ENCODE measurements at regions not wholly inside any gene's neighbourhood (a gene's known extent, or its start where the extent isn't known, plus 50 kb on each side); places are given as distances from the start of the nearest gene placed in this dataset.
"Not testable (repeated sequence)": the region's sequence is repeated elsewhere in the genome, so short reads cannot be mapped to it uniquely, and the experiment has no call there.

DNA sequence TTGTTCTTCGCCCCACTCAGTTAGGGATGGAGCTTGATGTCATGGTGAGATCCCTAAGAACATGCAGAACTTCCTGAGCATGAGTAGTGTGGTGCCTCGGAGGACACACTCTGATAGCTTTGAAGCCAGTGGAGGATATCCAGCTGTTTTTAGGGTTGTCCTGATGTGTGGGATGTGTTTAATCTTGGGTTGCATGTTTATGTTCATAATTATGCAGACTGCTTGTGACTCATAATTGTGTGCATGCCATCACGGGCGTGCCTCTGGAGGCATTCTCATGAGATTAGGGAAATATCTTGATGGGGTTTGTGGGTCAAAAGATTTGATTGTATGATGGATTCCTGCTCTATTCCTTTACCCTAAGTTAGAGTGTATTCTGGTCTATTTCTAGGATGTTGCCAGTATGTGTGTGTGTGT, 267.4 kb upstream of the PELI2 start:
- DNase-seq = no peak

- no peak for DNase-seq
Observed at GRCh38 chr14:55851301-55851700, 266.9 kb upstream of the PELI2 start.

- no peak for DNase-seq
Observed at GRCh38 chr14:55851961-55852360, 266.2 kb upstream of the PELI2 start.

- DNase-seq = no peak
Observed at GRCh38 chr14:55855751-55856150, 262.5 kb upstream of the PELI2 start.

- DNase-seq = no peak
Observed at GRCh38 chr14:55858604-55859003, 259.6 kb upstream of the PELI2 start.

- DNase-seq = not testable (repeated sequence)
Observed at GRCh38 chr14:55861561-55861960, 256.6 kb upstream of the PELI2 start.

DNA sequence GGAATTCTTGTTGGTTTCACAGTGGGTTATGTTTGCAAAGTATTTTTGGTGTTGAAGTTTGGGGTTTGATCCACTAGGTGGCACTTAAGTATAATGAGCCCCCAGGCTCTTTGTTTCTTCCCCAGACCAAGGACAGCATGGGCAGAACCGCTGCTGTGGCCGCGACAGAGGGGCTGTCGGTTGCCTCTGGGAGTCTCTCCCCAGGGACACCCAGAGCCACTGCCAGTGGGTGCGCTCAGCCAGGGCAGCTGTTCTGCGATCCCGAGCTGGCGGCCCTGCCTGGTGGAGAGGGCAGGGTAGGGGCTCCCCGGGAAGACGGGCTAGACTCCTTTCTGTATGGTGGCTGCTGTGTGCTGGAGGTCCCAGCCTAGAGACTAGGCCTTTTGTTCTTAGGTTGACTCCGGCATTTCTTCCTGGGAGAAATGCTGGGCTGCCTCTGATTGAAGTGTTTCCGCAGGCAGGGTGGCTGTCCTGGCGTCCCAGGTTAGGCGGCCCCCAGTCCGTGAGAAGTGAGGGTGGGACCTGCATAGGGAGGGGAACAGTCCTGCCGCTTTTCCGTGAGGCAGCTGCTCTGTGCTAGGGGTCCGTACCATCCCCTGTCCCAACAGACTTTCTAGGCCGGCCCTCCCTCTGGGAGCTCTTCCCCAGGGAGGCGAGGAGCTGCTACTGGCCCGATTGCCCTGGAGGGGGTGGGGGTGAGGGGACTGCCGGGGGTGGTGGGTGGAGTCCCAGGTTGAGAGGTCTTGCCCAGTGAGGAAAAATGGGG, 253.1 kb upstream of the PELI2 start:
- no peak for DNase-seq

DNA sequence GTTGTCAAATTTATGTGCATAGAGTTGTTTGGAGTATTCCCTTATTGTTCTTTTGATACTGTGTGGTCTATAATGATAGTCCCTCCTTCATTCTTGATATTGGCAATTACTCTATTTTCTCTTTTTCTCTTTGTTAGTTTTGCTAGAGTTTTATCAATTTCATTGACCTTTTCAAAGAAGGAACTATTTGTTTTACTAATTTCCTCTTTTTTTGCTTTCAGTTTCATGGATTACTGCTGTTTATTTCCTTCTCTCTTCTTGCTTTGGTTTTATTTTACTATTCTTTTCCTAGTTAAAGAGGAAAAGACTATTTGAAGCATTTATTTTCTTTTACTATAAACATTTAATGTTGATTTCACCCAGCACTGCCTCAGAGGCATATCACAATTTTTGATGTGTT, 250.9 kb upstream of the PELI2 start:
- DNase-seq = no peak

DNA sequence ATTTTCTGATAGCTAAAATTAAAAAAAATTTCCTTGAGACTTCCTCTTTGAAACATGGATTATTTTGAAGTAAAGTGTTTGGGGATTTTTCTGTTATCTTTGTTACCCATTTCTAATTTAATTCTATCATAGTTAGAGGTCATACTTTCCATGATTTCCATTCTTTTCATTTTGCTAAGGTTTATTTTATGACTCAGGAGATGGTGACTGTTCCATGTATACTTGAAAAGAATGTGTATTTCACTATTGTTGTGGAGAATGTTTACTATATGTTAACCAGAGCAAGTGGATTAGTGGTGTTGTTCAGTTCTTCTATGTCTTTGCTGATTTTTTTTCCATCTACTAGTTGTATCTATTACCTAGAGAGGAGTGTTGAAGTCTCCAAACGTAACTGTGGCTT, 250.5 kb upstream of the PELI2 start:
- DNase-seq = no peak

GRCh38 chr14:55869397-55870049, 248.7 kb upstream of the PELI2 start:
- no peak for DNase-seq

GRCh38 chr14:55873169-55873568, 245.0 kb upstream of the PELI2 start:
- no peak for DNase-seq

DNA sequence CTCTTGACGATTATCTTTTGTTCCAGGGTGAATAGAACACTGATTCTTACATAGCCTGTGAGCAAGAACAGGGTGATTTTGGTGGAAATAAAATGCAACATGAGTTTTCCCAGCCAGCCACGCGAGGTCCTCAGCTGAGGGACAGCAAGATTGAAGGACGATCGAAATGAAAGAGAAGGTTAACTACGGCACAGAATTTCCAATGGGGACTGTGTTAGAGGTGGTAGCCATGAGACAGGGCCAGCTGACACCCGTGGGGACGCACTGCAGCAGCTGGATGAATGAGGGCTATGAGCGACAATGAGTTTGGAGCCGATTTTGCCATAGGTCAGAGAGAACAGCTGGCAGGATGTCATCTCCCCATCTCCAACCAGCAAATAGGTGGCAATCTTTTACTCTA, 243.4 kb upstream of the PELI2 start:
- no peak for DNase-seq

DNA sequence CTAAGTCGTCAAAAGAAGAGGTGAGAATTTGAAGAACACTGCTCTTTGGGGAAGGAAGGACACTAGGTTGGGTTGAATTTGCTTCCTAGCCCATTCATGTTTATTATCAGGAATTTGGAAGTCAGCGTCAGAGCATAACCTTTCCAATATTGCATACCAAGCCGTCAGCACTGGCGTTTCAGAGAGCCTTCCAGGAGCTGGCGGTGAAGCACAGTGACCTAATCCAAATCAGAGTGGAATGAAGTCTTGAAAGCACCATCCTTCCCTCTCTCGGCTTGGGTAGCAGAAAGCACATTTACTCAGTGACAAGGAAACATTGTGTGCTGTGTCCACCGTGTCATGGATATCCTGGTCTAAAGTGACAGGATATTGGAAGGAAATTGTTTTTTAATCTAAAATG, 240.3 kb upstream of the PELI2 start:
- no peak for DNase-seq

GRCh38 chr14:55881577-55882241, 236.5 kb upstream of the PELI2 start:
- DNase-seq = no peak

DNA sequence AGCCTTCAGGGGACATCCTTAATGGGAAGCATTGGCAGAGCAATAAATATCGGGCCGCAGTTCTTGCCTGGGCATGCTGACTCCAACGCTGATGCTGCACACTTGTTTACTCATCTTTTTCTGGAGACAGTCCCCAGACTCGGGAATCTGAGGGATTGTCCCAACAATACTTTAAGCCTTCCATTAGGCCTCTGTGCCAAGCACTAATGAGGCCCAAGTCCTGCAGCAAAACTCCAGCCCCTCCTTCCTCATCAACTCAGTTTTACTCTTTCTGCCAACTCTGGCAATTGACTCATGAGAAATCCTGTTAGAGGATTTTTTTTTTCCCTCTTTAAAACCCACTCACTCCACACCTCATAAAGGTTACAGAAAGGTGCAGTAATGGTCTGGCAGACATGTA, 233.4 kb upstream of the PELI2 start:
- DNase-seq = no peak

- no peak for DNase-seq
Observed at GRCh38 chr14:55889124-55889523, 229.1 kb upstream of the PELI2 start.

DNA sequence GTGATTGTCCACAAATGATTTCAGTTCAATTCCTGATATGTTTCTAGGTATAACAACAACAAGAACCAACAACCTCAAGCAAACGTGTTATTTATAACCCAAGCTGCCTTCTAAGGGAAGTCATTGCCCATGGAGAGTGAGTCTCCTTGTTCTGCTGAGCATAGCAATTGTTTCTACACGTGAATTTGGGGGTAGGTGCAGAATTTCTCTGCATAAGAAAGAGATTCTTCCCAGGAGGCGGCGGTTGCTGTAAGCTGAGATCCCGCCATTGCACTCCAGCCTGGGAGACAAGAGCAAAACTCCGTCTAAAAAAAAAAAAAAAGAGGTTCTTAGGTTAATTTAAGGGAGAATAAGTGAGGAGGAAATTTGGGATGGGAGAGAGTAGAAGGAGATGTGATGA, 226.5 kb upstream of the PELI2 start:
- no peak for DNase-seq

DNA sequence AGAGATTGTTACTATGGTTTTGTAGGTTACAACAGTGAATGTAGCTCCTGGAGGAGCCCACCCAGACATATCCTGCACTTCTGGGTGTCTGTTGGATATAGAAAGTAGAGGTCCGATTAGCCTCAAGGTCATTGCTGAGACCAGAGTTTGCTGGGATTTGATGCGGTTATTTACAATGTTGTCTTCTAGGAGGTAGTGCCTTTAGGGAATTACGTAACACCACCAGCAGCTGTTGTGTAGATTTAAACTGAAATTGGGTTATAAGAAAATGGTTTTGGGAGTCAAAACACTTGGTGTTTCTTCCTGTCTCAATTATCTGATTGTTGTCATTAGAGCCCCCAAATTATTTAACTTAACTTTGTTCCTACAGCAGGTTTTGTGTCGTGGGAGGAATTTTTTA, 225.3 kb upstream of the PELI2 start:
- no peak for DNase-seq

- DNase-seq = no peak
Observed at GRCh38 chr14:55893705-55894104, 224.5 kb upstream of the PELI2 start.

- DNase-seq = no peak
Observed at GRCh38 chr14:55897031-55897430, 221.2 kb upstream of the PELI2 start.

- DNase-seq = no peak
Observed at GRCh38 chr14:55898938-55899337, 219.3 kb upstream of the PELI2 start.

GRCh38 chr14:55899531-55899930, 218.7 kb upstream of the PELI2 start:
- DNase-seq = no peak

GRCh38 chr14:55900749-55901148, 217.5 kb upstream of the PELI2 start:
- DNase-seq = no peak

- DNase-seq = no peak
Observed at GRCh38 chr14:55901291-55901690, 216.9 kb upstream of the PELI2 start.
